Mesodermal cell (in vitro differentiated cells): ENCODE measurements at regions not wholly inside any gene's neighbourhood (a gene's known extent, or its start where the extent isn't known, plus 50 kb on each side); places are given as distances from the start of the nearest gene placed in this dataset.

Experiments
- H3K27ac ChIP-seq: 2 replicates; pipeline ENCODE4 v1.7.0; 2013; ENCODE audit warnings: mild to moderate bottlenecking, low read depth, low read length, moderate library complexity; ENCODE audit not compliant: severe bottlenecking
- H3K36me3 ChIP-seq: 2 replicates; pipeline ENCODE4 v1.7.1; 2013; ENCODE audit warnings: mild to moderate bottlenecking, low read length, moderate library complexity; ENCODE audit not compliant: control insufficient read depth, insufficient read depth
- H3K4me1 ChIP-seq: one replicate; pipeline ENCODE4 v1.7.1; 2013; ENCODE audit warnings: mild to moderate bottlenecking, low read length; ENCODE audit not compliant: insufficient read depth, control insufficient read depth, poor library complexity, severe bottlenecking
- H3K4me3 ChIP-seq: 2 replicates; pipeline ENCODE4 v1.7.0; 2013; ENCODE audit warnings: low read length, control low read depth, mild to moderate bottlenecking; ENCODE audit not compliant: insufficient read depth, poor library complexity, severe bottlenecking; ENCODE audit errors: extremely low read depth
- H3K9me3 ChIP-seq: 2 replicates; pipeline ENCODE4 v1.7.1; 2013; ENCODE audit warnings: mild to moderate bottlenecking, low read length, moderate library complexity; ENCODE audit not compliant: control insufficient read depth
- WGBS, 2 experiments: methylation state at CpG; one replicate each; pipeline ENCODE4 v1.1.5; 2013; ENCODE audit warnings: missing lambda C conversion rate in 2 of 2; ENCODE audit not compliant: insufficient coverage in 2 of 2; 5-methylcytosine and 5-hydroxymethylcytosine counted together

DNA sequence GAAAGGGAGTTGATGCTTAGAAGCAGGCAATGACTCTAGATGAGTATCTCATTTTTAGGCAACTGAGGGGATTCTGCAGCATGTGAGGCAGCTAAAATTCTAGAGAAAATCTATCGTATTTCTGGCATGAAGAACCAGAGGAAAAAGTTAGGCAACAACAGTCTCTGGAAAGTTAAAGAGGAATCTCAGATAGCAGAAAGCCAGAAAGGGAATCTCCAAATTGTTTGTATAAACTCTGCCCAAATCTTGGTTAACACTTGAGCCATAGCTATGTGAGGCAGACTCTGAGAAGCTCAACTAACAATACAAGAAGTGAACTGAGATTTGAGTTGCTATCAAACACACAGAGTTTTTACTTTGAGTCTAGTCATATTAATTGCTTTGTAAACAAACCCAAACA is 215.8 kb upstream of the FZD8 start:
- H3K4me3 ChIP-seq: no peak overlapping the region
- WGBS, 2 experiments: 83 to 100% methylated on average over 1 of the region's 1 CpG
- H3K27ac ChIP-seq: no peak overlapping the region
- no peaks in the 10 kb centered on the region for H3K36me3 ChIP-seq
- H3K9me3 ChIP-seq: peaks cover 5% of the 10 kb centered on the region
- no peaks in the 10 kb centered on the region for H3K4me1 ChIP-seq

GRCh38 chr10:35855155-35855947 is 213.3 kb upstream of the FZD8 start:
- no peak overlapping the region for H3K4me3 ChIP-seq
- no peak overlapping the region for H3K27ac ChIP-seq
- no peaks in the 10 kb centered on the region for H3K4me1 ChIP-seq
- WGBS, 2 experiments: no CpG with 5 or more reads among the region's 1 CpG
- peaks cover 5% of the 10 kb centered on the region for H3K9me3 ChIP-seq
- H3K36me3 ChIP-seq: no peaks in the 10 kb centered on the region

DNA sequence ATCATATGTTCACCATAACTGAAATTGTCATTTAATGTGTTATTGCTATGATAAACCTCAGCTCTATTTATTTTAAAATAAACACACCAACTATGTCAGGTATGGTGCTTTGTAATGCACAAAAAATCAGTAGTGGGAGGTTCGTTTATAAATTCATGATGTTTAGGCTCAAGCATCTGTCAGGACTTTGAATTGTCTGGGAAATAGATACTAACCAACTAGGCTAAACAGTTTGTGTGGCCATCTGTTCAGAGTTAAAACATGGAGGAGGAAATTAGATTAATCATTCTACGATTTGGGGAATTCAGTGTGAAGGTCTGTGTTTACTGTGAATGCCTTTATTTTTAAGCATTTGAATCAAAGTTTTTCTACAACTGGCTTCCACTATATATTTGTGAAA is 212.6 kb upstream of the FZD8 start:
- no peak overlapping the region for H3K4me3 ChIP-seq
- no peak overlapping the region for H3K27ac ChIP-seq
- WGBS, 2 experiments: 83% methylated on average over 1 of the region's 2 CpGs; no CpG with 5 or more reads in 1 of the 2 experiments
- H3K36me3 ChIP-seq: no peaks in the 10 kb centered on the region
- H3K4me1 ChIP-seq: no peaks in the 10 kb centered on the region
- peaks cover 5% of the 10 kb centered on the region for H3K9me3 ChIP-seq

GRCh38 chr10:35852721-35853120 is 210.6 kb upstream of the FZD8 start:
- 80 to 100% methylated on average over 1 of the region's 2 CpGs for WGBS, 2 experiments
- peaks cover 4% of the 10 kb centered on the region for H3K4me1 ChIP-seq
- H3K27ac ChIP-seq: no peak overlapping the region
- H3K4me3 ChIP-seq: no peak overlapping the region
- no peaks in the 10 kb centered on the region for H3K36me3 ChIP-seq
- H3K9me3 ChIP-seq: peaks cover 1% of the 10 kb centered on the region

GRCh38 chr10:35848412-35848811 is 206.3 kb upstream of the FZD8 start:
- WGBS, 2 experiments: 49 to 60% methylated on average over 1 to 4 of the region's 5 CpGs
- H3K27ac ChIP-seq: no peak overlapping the region
- no peaks in the 10 kb centered on the region for H3K9me3 ChIP-seq
- H3K4me3 ChIP-seq: no peak overlapping the region
- H3K4me1 ChIP-seq: peaks cover 4% of the 10 kb centered on the region
- no peaks in the 10 kb centered on the region for H3K36me3 ChIP-seq

- H3K36me3 ChIP-seq: no peaks in the 10 kb centered on the region
- H3K4me1 ChIP-seq: peaks cover 4% of the 10 kb centered on the region
- H3K9me3 ChIP-seq: peaks cover 12% of the 10 kb centered on the region
- no peak overlapping the region for H3K27ac ChIP-seq
- H3K4me3 ChIP-seq: no peak overlapping the region
- 83 to 100% methylated on average over 1 to 2 of the region's 5 CpGs for WGBS, 2 experiments
These were observed 202.6 kb upstream of the FZD8 start for GRCh38 chr10:35844686-35845085.

- Histone ChIP-seq H3K4me1 (no peaks in the 10 kb centered on the region), H3K4me3 (no peak overlapping the region), H3K27ac (no peak overlapping the region), H3K36me3 (no peaks in the 10 kb centered on the region), H3K9me3 (peaks cover 12% of the 10 kb centered on the region)
- WGBS, 2 experiments: 60 to 67% methylated on average over 10 to 12 of the region's 13 CpGs
These were observed 201.6 kb upstream of the FZD8 start for GRCh38 chr10:35843524-35844181.

DNA sequence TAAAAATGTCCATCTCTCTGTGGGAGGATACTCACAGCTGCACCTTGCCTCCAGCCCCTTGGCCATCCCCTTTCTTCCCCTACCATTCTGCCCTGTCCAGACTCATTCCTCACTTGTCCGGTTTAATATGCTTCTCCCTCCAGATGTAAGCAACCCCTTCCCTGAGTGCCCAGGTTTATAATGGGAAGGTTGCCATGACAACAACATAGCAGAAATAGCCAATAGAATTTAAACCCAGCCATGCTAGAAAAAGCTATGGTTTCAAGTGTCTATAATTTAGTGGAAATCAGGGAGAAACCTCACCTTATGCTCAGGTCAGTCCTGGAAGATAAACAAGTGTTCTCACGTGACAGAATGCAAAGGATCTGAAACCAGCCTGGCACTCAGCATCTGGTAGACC is 196.0 kb upstream of the FZD8 start:
- H3K36me3 ChIP-seq: no peaks in the 10 kb centered on the region
- H3K27ac ChIP-seq: no peak overlapping the region
- H3K9me3 ChIP-seq: peaks cover 12% of the 10 kb centered on the region
- H3K4me3 ChIP-seq: no peak overlapping the region
- H3K4me1 ChIP-seq: no peaks in the 10 kb centered on the region
- 78 to 100% methylated on average over 1 of the region's 2 CpGs for WGBS, 2 experiments

- 75 to 90% methylated on average over 1 to 2 of the region's 3 CpGs for WGBS, 2 experiments
- no peak overlapping the region for H3K4me3 ChIP-seq
- no peaks in the 10 kb centered on the region for H3K4me1 ChIP-seq
- H3K36me3 ChIP-seq: no peaks in the 10 kb centered on the region
- H3K9me3 ChIP-seq: peaks cover 3% of the 10 kb centered on the region
- no peak overlapping the region for H3K27ac ChIP-seq
These were observed 193.4 kb upstream of the FZD8 start for GRCh38 chr10:35835545-35835944.

GRCh38 chr10:35834877-35835494 is 192.9 kb upstream of the FZD8 start:
- no peaks in the 10 kb centered on the region for H3K36me3 ChIP-seq
- no peaks in the 10 kb centered on the region for H3K4me1 ChIP-seq
- H3K27ac ChIP-seq: no peak overlapping the region
- WGBS, 2 experiments: 75 to 78% methylated on average over 7 to 10 of the region's 10 CpGs
- no peaks in the 10 kb centered on the region for H3K9me3 ChIP-seq
- H3K4me3 ChIP-seq: no peak overlapping the region

DNA sequence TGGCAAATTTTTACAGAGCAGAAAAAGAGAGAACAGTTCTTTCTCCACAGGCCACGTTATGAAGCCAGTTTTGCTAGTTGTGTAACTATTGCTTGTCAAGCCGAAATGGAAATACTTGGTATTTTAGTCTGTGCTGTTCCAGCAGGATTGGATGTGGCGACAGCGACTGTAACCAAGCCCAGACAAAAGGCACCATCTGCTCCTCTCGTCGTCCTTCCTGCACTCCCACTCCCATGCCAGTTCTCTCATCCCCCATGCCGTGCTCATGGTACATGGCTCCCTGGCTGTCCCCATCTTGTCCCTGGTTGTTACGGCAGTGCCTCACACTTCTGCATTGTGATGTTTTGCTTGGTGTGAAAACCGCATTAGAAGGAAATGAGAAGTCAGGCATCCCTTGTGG is 185.7 kb upstream of the FZD8 start:
- WGBS, 2 experiments: 86 to 87% methylated on average over 5 to 7 of the region's 9 CpGs

More for the DNA sequence above, 185.7 kb upstream of the FZD8 start:
- H3K4me3 ChIP-seq: no peak overlapping the region
- no peaks in the 10 kb centered on the region for H3K4me1 ChIP-seq
- H3K27ac ChIP-seq: no peak overlapping the region
- no peaks in the 10 kb centered on the region for H3K9me3 ChIP-seq
- H3K36me3 ChIP-seq: no peaks in the 10 kb centered on the region
